HG02938 (cell line): ENCODE measurements at regions not wholly inside any gene's neighbourhood (a gene's known extent, or its start where the extent isn't known, plus 50 kb on each side); places are given as distances from the start of the nearest gene placed in this dataset.
A peak's percentile ranks its signal among the peaks of the same experiment; 100 is the strongest.
"Not testable (repeated sequence)": the region's sequence is repeated elsewhere in the genome, so short reads cannot be mapped to it uniquely, and the experiment has no call there.

ENCODE experiments used
- ATAC-seq: cut with Tn5 transposase; IDR thresholded peaks from one replicate; pipeline ENCODE4 v1.9.1; 2021; ENCODE audit warnings: mild to moderate bottlenecking, moderate library complexity; ENCODE audit not compliant: unreplicated experiment

DNA sequence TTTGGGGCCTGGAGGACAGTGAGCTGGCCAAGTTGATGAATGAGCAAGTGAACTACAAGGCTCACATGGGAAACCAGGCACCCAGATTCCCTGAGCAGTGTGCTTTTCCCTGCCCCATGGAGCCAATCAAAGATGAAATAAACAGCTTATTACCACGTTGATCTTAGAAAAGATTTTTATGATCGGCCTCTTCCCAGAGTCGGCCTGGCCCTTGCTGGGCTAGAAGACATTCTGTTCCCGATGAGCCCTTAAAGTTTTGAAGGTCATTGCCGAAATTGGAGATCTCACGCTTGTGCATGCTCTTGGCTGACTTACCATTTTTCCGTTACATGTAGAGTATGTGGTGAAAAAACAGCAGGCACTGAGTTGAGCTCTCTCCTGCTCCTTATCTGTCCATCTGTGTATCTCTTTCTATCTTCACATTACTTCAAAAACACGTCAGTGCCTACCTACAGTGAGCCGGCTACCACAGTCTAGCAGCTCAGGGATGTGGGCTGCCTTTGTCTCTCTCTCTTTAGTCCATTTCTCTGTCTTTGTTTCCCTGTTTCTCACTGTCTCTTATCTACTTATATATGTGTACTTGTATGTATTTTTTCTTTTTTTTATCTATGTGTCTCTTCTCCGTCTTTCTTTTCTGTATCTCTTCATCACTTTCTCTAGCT, 248.8 kb upstream of the USP24 start:
- ATAC-seq, result no peak

DNA sequence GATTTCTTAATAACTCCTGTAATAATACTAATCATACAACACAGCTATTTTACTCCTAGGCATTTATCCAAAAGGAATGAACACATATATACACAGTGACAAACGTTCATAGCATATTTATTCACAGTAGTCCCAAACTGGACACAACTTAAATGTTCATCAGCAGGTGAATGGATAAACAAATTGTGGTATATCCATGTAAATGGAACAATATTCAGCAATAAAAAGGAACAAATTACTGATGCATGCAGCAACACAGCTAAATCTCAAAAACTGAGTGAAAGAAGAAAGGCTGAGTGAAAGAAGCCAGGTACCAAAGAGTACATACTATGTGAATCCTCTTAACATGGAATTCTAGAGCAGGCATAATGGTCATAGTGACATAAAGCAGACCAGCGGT, 242.7 kb upstream of the USP24 start:
- no peak for ATAC-seq

DNA sequence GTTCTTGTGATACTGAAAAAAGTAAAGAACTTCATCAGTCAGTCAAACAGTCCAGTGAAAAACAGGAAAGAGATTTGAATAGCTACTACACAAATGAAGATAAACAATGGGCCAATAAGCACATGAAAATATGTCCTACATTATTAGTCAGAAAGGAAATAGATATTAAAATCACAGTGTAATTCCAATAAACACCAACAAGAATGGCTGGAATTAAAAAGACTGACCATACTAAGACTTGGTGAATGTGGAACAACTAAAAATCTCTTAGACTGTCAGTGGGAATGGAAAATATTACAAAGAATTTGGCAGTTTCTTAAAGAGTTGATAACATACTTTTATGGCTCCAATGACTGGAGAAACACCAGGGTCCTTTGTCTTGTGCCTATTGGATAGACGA, 241.8 kb upstream of the USP24 start:
- no peak for ATAC-seq

DNA sequence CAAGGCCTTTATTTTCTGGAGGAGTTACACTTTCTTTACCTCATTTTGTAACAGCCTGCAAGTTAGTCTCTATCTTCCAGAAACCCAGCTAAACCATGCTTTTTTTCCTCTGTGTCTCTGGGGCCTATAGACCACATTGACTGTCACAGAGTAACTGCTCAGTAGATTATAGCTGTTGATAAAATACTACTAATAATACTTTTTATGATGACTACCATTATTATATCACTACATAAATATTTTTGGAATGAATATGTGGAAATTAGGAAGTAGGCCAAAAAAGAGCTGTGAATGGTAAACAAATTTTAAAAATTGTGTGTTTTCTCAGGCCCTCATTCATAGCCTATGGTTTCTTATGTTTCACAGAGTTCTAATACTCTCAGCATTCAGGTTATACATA, 233.1 kb upstream of the USP24 start:
- ATAC-seq, result no peak

DNA sequence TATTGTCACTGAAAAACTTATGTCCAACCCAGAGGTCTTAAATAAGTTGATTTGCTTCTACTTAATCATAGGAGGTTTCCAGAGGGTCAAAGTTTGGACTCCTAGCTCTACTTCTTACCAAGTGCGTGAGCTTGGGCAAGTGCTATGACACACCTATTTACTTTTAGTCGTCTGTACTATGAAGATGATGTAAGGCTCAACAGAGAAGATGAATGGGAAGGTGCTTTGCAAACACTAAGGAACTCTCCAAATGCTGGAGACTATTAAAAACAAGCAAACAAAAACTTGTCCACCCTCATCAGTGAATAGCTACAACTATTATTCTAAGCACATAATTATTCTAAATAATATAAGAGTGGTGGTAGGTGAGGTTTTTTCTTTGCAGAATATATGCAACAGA, 232.3 kb upstream of the USP24 start:
- ATAC-seq, result no peak

DNA sequence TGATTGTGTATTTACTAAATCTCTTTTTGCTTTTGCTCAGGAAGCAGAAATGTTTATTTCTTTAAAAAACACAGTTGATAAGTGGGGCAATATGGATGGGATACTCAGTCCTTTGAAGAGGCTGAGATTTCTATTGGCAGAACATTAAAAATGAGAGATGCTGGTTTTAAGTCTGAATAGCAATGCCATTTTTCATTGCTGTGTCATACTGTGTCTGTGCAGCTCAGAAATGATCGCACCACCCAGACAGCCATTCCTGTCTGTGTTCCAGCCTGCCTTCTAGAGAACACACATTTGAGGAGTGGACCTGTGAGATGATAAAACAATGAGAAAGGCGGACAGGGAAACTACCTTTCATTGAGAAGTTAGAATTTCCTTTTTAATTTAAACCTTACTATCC, 231.2 kb upstream of the USP24 start:
- no peak for ATAC-seq

DNA sequence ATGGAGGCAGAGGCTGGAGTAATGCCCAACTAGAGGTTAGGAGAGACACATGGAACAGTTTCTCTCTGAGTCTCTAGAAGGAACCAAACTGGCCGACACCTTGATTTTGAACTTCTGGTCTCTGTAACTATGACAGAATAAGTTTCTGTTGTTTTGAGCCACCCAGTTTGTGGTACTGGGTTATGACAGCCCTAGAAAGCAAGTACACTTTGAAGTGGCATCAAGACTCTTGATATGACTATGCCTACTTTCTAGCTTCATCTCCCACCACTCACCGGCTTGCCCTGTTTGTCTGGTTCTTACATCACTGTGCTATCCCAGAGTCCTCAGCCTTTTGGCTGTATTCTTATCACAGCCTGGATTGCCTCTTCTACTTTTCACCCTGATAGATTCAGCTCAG, 230.3 kb upstream of the USP24 start:
- ATAC-seq, result peak; percentile 73

DNA sequence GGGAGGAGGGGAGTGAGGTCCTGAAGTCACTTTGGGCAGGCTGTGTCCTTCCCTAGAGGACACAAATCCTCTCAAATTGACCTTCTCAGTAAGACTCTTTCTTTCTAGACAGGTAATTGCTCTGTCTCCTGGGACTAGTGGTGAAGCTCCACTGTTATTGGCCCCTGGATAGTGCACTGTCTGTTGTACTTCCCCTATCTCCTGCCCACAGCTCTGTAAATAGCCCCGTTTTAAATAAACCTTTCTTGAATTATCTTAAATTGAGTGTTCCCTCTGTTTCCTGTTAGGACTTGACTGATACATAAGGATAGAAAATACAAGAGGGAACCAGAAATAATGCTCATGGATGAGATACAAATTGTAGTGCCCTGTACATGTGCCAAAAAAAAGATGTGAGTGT, 229.5 kb upstream of the USP24 start:
- no peak for ATAC-seq

DNA sequence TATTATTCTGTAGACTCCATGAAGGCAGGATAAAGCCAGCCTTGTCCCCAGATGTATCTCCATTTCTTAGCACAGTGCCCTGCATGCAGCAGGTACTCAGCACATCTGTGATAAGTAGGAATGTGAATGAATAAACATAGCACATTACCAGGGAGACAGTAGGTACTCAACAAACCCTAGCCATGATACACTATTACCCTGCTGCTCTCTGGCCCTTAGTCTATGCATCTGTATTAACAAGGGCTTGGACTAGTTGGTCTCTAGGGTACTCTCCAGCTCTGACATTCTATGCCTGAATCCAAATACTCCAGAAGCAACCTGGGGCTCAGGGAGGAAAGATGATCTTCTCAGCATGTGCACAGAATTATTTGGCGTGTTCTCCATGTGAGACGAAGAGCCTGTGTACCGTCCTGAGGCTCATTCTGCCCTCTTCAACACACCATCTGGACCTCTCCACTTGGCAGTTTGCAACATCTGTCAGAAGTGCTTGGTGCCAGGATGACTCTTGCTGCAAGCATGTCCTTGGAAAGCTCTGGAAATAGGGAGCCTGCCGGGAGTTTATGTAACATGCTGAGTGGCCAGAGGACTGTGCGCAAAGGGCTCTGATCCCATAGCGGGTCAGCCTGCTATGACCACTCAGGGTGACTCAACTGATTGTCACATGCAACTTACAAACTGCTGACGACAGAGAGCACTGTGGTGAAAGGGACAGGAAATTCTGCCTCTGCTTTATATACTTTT, 228.2 kb upstream of the USP24 start:
- no peak for ATAC-seq

DNA sequence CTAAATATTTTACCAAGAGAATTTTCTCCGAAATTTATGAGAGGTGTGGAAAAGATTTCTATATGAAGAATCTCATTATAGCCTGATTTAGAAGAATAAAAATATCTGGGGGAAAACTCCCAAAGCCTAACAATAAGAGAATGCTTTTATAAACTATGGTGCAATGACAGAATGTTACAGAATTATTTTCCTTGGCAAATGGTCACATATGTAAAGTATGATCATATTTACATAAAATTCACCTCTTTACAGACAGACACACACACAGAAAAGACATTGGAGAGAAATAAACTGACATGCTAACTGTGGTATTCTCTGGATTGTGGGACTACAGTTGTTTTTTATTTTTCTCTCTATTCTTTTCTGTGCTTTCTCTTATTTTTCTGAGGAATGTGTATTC, 226.3 kb upstream of the USP24 start:
- ATAC-seq, result no peak

DNA sequence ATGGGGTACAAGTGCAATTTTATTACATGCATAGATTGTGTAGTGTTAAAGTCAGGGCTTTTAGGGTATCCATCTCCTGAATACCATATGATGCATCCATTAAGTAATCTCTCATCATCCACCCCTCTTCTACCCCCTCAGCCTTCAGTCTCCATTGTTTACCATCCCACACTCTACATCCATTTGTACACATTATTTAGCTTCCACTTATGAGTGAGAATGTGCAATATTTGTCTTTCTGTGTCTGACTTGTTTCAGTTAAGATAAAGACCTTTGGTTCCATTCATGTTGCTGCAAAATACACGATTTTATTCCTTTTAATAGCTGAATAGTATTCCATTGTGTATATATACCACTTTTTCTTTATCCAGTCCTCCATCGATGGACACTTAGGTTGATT, 222.5 kb upstream of the USP24 start:
- no peak for ATAC-seq

DNA sequence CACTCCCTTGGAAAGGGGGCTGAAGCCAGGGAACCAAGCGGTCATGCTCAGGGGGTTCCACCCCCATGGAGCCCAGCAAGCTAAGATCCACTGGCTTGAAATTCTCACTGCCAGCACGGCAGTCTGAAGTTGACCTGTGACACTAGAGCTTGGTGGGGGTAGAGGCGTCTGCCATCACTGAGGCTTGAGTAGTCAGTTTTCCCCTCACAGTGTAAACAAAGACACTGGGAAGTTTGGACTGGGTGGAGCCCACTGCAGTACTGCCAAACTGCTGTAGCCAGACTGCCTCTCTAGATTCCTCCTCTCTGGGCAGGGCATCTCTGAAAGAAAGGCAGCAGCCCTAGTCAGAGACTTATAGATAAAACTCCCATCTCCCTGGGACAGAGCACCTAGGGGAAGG, 215.6 kb upstream of the USP24 start:
- not testable (repeated sequence) for ATAC-seq

DNA sequence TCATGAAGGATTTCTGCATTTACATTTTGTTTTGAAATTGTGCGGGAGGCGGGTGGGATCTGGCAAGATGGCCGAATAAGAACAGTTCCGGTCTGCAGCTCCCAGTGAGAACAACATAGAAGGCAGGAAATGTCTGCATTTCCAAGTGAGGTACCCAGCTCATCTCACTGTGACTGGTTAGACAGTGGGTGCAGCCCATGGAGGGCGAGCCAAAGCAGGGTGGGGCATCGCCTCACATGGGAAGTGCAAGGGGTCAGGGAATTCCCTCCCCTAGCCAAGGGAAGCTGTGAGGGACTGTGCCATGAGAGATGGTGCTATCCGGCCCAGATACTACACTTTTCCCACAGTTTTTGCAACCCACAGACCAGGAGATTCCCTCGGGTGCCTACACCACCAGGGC, 215.0 kb upstream of the USP24 start:
- not testable (repeated sequence) for ATAC-seq

DNA sequence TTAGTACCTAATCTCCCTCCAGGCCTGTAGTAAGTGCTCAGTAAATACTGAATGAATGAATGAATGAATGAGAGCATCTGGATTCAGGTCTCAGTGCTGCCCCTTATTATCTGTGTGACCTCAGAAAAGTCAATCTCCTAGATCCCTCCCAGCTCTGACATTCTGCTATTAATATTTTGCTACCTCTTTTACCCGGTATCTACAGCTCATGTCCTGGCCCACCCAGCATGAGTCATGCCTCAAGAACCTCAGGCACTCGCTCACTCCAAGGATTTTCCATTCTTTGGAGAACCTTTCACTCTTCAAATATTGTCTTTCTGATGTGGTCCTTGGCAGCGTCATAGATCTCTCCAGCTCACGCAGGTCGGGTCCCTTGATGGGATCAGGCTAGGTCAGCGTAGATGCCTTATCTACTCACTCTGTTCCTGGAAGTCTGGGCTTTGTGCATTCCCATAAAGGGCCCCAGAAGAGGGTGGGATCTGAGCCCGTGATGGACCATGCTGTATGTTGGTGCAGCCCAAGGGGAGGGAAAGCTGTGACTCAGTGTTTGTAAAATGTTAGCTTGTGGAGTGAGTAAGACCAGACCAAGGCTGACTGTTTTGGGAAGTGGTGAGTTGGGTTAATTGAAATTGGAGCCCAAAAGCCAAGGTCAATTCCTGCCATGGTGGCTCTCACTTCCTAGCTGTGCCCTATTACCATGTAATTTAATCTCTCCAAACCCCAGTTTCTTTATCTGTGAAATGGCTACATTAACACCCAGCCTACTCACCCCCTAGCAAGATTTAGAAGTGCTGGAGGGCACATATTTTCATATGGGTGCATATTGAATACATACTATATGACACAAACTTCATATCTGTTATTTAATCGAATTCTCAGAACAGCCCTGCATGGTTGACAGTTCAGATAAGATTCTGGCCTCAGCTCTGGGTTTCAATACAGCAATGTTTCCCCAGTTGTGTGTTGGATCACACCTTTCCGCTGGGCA, 214.1 kb upstream of the USP24 start:
- no peak for ATAC-seq

DNA sequence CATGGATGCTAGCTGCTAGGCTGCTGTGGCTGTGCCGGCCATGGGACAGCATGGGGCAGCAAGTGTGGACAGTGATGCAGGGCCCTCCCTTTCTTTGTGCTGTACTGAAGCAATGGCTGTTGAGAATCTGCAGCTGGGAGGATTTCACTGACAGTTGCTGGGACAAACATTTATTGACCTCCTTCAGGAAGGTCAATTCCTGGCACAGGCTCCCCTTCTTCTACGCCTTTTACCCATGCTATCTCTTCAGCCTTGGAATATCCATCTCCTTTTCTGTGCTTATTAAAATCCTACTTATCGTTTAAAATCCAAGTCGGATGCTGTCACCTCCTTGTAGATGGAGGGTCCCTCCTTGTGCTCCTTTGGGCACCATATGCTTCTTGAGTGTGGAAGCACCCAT, 213.1 kb upstream of the USP24 start:
- no peak for ATAC-seq

DNA sequence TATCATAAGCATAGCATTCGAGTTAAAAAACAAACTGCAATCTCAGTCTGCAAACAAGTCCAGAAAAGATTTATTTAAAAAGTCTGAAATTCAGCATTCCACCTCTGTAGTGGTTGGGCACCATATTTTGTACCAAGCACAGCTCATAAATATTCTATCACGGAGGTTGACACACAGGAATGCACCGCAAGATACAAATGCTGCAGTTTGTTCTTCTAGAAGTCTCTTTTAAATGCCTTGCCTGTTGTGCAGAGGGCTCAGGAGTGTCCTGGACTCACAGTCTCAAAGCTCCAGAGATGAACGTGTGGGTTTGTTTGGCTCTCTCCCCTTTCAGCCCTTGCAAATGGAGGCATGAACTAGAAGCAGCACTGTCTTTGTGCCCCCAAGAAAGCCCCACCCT, 212.4 kb upstream of the USP24 start:
- no peak for ATAC-seq

DNA sequence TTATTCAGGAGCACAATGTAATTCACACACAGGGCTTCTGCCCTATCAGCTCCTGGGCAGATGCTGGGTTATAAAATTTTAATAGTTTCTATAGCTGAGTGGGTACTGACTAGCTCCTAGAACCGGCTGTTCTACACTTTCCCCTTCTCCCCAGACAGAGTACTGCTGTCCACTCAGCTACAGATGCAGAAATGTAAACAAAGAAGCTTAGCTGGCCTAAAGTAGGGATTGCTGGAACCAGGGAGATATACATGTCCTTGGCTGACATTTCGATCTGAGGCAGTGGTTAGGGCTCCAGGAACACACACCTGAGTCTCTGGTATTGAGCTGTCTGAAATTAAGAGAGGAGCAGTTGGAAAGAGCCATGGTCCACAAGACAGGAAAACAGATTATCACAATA, 211.5 kb upstream of the USP24 start:
- no peak for ATAC-seq

DNA sequence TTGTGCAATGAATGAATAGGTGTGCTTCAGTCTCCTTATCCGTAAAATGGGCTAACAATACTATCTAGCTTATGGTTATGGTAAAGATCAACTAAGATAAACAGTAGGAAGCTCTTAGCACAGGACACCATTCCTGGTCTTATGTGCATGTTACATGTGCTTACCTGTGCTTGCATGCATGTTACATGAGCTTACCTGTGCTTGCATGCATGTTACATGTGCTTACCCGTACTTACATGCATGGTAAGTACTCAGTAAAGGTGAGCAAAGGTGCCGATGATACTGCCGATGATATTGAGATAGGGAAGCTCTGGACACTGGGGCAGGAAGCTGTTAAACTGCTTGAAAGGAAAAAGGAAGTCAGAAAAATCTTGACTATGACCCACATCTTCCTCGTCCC, 211.0 kb upstream of the USP24 start:
- no peak for ATAC-seq

DNA sequence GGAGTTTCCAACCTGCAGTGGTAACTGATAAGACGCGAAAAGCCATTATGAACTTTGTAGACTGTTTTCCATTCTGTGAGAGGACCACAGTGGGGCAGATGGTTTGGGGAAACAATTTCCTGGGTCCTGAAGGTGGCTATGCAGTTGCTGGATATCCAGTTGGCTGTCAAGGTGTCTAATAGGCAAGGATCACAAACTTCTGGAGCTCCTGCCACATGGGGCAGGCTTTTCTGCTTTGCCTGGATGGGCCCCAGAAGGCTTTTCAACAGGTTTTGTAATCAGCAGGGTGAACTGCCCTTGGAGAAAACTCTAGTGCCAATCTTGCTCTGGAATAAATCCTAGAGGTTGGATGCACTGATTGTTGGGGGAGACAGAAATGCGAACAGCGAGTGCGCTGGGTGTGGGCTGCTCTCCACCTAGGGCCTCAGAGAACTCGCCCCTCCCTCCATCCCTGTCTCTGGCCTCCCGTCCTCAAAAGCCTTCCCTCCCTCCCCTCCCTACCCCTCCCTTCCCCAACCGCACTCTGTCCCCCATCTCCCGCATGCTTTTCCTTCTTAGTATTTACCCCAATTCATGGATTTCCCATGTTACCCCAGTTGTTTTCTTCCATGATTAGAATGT, 210.3 kb upstream of the USP24 start:
- ATAC-seq, result no peak

DNA sequence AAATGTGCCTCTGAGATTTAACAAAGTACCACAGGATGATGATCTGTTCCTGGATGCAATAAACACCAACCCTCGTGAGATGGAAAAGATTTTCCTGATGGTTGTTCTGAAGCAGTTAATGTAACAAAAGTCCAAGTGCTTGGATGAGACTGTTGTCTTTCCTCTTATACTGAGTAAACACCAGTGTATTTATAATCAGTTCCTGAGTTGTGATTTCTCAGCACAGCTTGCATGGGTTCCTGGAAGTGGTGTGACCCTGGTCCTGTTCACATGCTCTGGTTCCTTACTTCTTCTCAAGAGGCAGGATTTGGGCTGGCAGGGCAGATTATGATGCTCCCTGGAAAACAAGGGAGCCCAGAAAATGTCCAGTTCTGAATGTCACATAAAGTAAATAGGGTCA, 208.2 kb upstream of the USP24 start:
- no peak for ATAC-seq
